Breast epithelium (tissue), 3 donors: ENCODE measurements at regions not wholly inside any gene's neighbourhood (a gene's known extent, or its start where the extent isn't known, plus 50 kb on each side); places are given as distances from the start of the nearest gene placed in this dataset.

Experiments used
- CTCF ChIP-seq, 3 donors: fragments of 450-650 bp; IDR thresholded peaks; one replicate each; pipeline ENCODE4 v1.5.1; 2016 to 2017; ENCODE audit warnings: antibody characterized with exemption in 3 of 3, mild to moderate bottlenecking in 3 of 3, moderate library complexity in 3 of 3
- POLR2A ChIP-seq: fragments of 450-650 bp; IDR thresholded peaks from one replicate; pipeline ENCODE4 v1.6.1; 2016; ENCODE audit warnings: antibody characterized with exemption, mild to moderate bottlenecking, moderate library complexity
- POLR2AphosphoS5 ChIP-seq, 3 donors: sonication (generic); formaldehyde crosslinking; IDR thresholded peaks; one replicate each; pipeline ENCODE4 v1.6.1; 2017; ENCODE audit warnings: antibody characterized with exemption in 3 of 3

DNA sequence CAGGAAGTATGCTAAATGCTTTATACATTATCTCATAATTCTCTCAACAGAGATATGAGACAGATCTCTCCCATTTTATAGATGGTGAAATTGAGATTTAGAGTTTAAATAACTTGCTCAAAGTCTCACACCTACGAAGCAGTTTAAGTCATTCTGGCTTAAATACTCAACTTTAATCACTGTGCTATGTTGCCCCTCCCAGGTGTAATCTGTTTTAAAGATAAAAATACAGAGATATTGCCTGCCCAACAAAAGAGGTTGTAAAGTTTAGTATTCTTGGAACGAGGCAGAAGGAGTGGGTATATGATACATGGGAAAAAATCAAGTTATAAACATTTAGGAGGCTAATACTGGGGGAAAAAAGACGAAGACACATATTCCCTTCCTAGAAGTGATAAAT, 156.8 kb upstream of the LRIG3 start:
- TF ChIP-seq CTCF (IDR thresholded peaks at IDR 0.05) (no peak), POLR2A (no peak), POLR2AphosphoS5 (IDR thresholded peaks at IDR 0.05) (no peak)
